ENCODE measurements at regions not wholly inside any gene's neighbourhood (a gene's known extent, or its start where the extent isn't known, plus 50 kb on each side); places are given as distances from the start of the nearest gene placed in this dataset.

DNA sequence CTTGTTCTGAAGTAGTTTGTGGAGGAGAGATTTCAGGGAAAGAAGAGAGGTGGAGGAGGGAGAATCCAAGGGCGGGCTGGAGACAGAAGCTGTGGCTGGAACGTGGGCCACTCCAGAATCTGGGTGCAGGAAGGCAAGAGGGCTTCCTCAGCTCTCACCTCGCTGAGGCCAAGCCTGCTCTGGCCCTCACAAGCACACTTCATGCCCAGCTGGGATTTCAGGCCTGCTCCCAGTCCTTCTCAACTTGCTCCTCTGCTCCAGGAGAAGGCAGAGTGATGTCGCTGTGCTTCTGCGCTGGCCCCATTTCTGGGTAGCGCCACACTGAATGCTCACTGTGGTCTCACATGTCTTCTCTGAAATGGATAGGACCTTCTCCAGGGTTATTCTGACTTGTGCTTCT, 328.8 kb downstream of the FGF9 start:
- no peak overlapping the region for H3K27ac Mint-ChIP-seq
- DNase-seq (no peak), ATAC-seq (no peak)
- H3K4me3 Mint-ChIP-seq = no peak overlapping the region
- H3K4me1 Mint-ChIP-seq = peaks cover 5% of the 10 kb centered on the region
- no peaks in the 10 kb centered on the region for H3K9me3 ChIP-seq (ENCODE audit: control insufficient read depth, low read length, poor library complexity, severe bottlenecking)
- peaks cover 2% of the 10 kb centered on the region for H3K36me3 Mint-ChIP-seq (ENCODE audit: low read depth)
- peaks cover 21% of the 10 kb centered on the region for H3K27me3 Mint-ChIP-seq

DNA sequence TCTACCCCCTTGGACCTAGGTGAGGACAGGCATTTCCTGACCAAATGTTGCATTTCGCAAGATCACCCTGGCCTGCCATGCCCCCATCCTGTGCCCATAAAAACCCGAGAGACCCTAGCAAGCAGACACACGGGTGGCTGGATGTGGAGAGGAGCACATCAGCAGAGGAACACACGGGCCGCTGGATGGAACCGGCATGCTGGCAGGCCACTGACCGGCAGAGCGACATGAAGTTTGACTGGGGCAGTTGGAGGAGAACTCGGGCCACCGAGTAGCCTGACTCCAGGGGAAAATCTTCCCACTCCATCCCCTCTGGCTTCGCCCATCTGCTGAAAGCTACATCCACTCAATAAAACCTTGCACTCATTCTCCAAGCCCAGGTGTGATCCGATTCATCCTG, 329.3 kb downstream of the FGF9 start:
- DNase-seq (no peak), ATAC-seq (no peak)
- H3K4me3 Mint-ChIP-seq = no peak overlapping the region
- no peak overlapping the region for H3K27ac Mint-ChIP-seq
- H3K27me3 Mint-ChIP-seq = peaks cover 21% of the 10 kb centered on the region
- peaks cover 5% of the 10 kb centered on the region for H3K4me1 Mint-ChIP-seq
- peaks cover 2% of the 10 kb centered on the region for H3K36me3 Mint-ChIP-seq (ENCODE audit: low read depth)
- H3K9me3 ChIP-seq (ENCODE audit: control insufficient read depth, low read length, poor library complexity, severe bottlenecking) = no peaks in the 10 kb centered on the region

GRCh38 chr13:22001336-22001735, 330.5 kb downstream of the FGF9 start:
- H3K9me3 ChIP-seq (ENCODE audit: control insufficient read depth, low read length, poor library complexity, severe bottlenecking) = no peaks in the 10 kb centered on the region
- Mint-ChIP-seq H3K4me1 (peaks cover 5% of the 10 kb centered on the region), H3K36me3 (ENCODE audit: low read depth) (peaks cover 2% of the 10 kb centered on the region), H3K27me3 (peaks cover 21% of the 10 kb centered on the region), H3K4me3 (no peak overlapping the region), H3K27ac (no peak overlapping the region)
- ATAC-seq = no peak
- no peak for DNase-seq

DNA sequence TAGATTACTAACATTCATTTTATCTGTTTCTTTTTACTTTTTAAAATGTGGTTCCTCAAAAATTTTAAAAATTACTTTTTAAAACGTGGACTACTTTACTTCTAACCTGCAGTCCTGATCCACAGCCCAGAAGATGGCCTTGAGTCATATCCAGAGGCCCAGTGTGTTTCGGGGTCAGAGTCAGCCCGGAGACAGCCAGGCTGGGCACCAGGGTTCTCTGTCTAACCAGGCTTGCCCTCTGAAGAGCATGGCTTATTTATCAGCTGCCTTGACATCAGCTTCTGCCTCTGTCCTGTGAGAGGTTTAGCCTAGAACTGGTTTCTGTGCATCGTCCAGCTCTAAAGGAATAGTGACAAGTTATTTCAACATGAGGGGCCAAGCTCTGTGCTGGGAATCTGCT, 332.0 kb downstream of the FGF9 start:
- ATAC-seq (no peak), DNase-seq (no peak)
- H3K9me3 ChIP-seq (ENCODE audit: control insufficient read depth, low read length, poor library complexity, severe bottlenecking) = no peaks in the 10 kb centered on the region
- H3K36me3 Mint-ChIP-seq (ENCODE audit: low read depth) = peaks cover 2% of the 10 kb centered on the region
- peaks cover 17% of the 10 kb centered on the region for H3K27me3 Mint-ChIP-seq
- H3K27ac Mint-ChIP-seq = no peak overlapping the region
- peaks cover 5% of the 10 kb centered on the region for H3K4me1 Mint-ChIP-seq
- no peak overlapping the region for H3K4me3 Mint-ChIP-seq

- DNase-seq (no peak), ATAC-seq (no peak)
- H3K9me3 ChIP-seq (ENCODE audit: control insufficient read depth, low read length, poor library complexity, severe bottlenecking) = peaks cover 3% of the 10 kb centered on the region
- Mint-ChIP-seq H3K27me3 (no peaks in the 10 kb centered on the region), H3K4me3 (no peak overlapping the region), H3K36me3 (ENCODE audit: low read depth) (no peaks in the 10 kb centered on the region), H3K27ac (no peak overlapping the region), H3K4me1 (no peaks in the 10 kb centered on the region)
Measured at GRCh38 chr13:22009500-22009899, 338.6 kb downstream of the FGF9 start.

- Mint-ChIP-seq H3K27me3 (no peaks in the 10 kb centered on the region), H3K36me3 (ENCODE audit: low read depth) (no peaks in the 10 kb centered on the region), H3K4me1 (no peaks in the 10 kb centered on the region), H3K4me3 (no peak overlapping the region), H3K27ac (no peak overlapping the region)
- no peak for ATAC-seq
- H3K9me3 ChIP-seq (ENCODE audit: control insufficient read depth, low read length, poor library complexity, severe bottlenecking) = peaks cover 3% of the 10 kb centered on the region
- DNase-seq = no peak
Measured at GRCh38 chr13:22009937-22010336, 339.1 kb downstream of the FGF9 start.

DNA sequence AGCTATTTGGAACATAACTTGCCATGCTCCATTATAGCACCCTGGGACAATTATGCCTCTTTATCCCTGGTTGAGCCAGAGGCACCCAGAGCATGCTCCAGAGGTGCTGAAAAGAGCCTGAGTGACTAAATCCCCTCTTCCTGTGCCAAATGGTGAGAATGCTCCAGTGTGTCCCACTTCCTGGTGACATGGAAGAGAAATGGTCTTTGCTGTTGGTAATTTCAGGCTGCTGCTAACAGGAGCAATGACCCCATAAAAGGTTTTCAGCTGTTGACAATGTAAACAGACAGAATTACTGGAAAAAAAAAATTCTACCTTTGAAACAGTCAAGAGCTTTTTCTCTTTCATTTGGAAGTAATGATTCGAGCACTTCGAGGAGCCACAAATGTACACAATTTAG, 341.8 kb downstream of the FGF9 start:
- Mint-ChIP-seq H3K27me3 (no peaks in the 10 kb centered on the region), H3K4me3 (no peak overlapping the region), H3K27ac (no peak overlapping the region), H3K4me1 (peaks cover 4% of the 10 kb centered on the region), H3K36me3 (ENCODE audit: low read depth) (no peaks in the 10 kb centered on the region)
- peaks cover 3% of the 10 kb centered on the region for H3K9me3 ChIP-seq (ENCODE audit: control insufficient read depth, low read length, poor library complexity, severe bottlenecking)
- no peak for ATAC-seq
- DNase-seq = no peak

GRCh38 chr13:22014469-22014868, 343.6 kb downstream of the FGF9 start:
- peaks cover 8% of the 10 kb centered on the region for H3K4me1 Mint-ChIP-seq
- H3K9me3 ChIP-seq (ENCODE audit: control insufficient read depth, low read length, poor library complexity, severe bottlenecking) = peaks cover 3% of the 10 kb centered on the region
- H3K27me3 Mint-ChIP-seq = no peaks in the 10 kb centered on the region
- ATAC-seq (no peak), DNase-seq (no peak)
- H3K4me3 Mint-ChIP-seq = no peak overlapping the region
- H3K27ac Mint-ChIP-seq = no peak overlapping the region
- H3K36me3 Mint-ChIP-seq (ENCODE audit: low read depth) = no peaks in the 10 kb centered on the region

DNA sequence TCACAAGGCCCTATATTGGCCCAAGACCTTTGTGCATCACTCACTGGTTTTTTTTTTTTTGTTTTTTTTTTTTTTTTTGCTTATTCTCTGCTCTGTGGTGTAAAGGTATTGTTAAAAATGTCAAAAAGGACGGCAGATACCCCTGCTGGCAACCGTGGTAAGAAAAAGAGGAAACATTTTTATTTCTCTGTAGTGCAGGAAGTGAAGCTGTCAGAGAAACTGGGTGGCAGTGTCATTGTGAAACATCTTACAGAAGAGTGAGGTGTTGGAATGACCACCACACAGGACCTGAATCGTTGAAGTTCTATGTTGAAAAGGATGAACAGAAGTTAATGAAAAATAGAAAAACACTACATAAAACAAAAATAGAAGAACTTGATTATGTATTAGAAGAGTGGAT, 346.4 kb downstream of the FGF9 start:
- H3K9me3 ChIP-seq (ENCODE audit: control insufficient read depth, low read length, poor library complexity, severe bottlenecking) = peaks cover 3% of the 10 kb centered on the region
- no peaks in the 10 kb centered on the region for H3K27me3 Mint-ChIP-seq
- H3K4me1 Mint-ChIP-seq = peaks cover 8% of the 10 kb centered on the region
- H3K27ac Mint-ChIP-seq = no peak overlapping the region
- H3K36me3 Mint-ChIP-seq (ENCODE audit: low read depth) = no peaks in the 10 kb centered on the region
- peak; percentile 23 for ATAC-seq
- DNase-seq = no peak
- H3K4me3 Mint-ChIP-seq = no peak overlapping the region

- Mint-ChIP-seq H3K36me3 (ENCODE audit: low read depth) (no peaks in the 10 kb centered on the region), H3K4me1 (peaks cover 8% of the 10 kb centered on the region)
- no peak for ATAC-seq
Measured at GRCh38 chr13:22018076-22018835, 347.4 kb downstream of the FGF9 start.

GRCh38 chr13:22018836-22019210, 347.9 kb downstream of the FGF9 start:
- Mint-ChIP-seq H3K4me1 (peaks cover 8% of the 10 kb centered on the region), H3K27me3 (no peaks in the 10 kb centered on the region), H3K36me3 (ENCODE audit: low read depth) (no peaks in the 10 kb centered on the region), H3K27ac (no peak overlapping the region), H3K4me3 (no peak overlapping the region)
- no peak for DNase-seq
- H3K9me3 ChIP-seq (ENCODE audit: control insufficient read depth, low read length, poor library complexity, severe bottlenecking) = peaks cover 3% of the 10 kb centered on the region
- no peak for ATAC-seq

More at GRCh38 chr13:22018076-22018835, 347.4 kb downstream of the FGF9 start:
- no peak overlapping the region for H3K4me3 Mint-ChIP-seq
- peaks cover 3% of the 10 kb centered on the region for H3K9me3 ChIP-seq (ENCODE audit: control insufficient read depth, low read length, poor library complexity, severe bottlenecking)
- no peaks in the 10 kb centered on the region for H3K27me3 Mint-ChIP-seq
- no peak for DNase-seq
- no peak overlapping the region for H3K27ac Mint-ChIP-seq

GRCh38 chr13:22024381-22024994, 353.6 kb downstream of the FGF9 start:
- DNase-seq (no peak), ATAC-seq (no peak)
- H3K4me3 Mint-ChIP-seq = no peak overlapping the region
- no peaks in the 10 kb centered on the region for H3K9me3 ChIP-seq (ENCODE audit: control insufficient read depth, low read length, poor library complexity, severe bottlenecking)
- H3K4me1 Mint-ChIP-seq = peaks cover 4% of the 10 kb centered on the region
- no peaks in the 10 kb centered on the region for H3K27me3 Mint-ChIP-seq
- H3K27ac Mint-ChIP-seq = no peak overlapping the region
- H3K36me3 Mint-ChIP-seq (ENCODE audit: low read depth) = no peaks in the 10 kb centered on the region

GRCh38 chr13:22027566-22027965, 356.7 kb downstream of the FGF9 start:
- no peak overlapping the region for H3K27ac Mint-ChIP-seq
- H3K4me3 Mint-ChIP-seq = no peak overlapping the region
- ATAC-seq (no peak), DNase-seq (no peak)
- H3K27me3 Mint-ChIP-seq = no peaks in the 10 kb centered on the region
- H3K36me3 Mint-ChIP-seq (ENCODE audit: low read depth) = no peaks in the 10 kb centered on the region
- no peaks in the 10 kb centered on the region for H3K9me3 ChIP-seq (ENCODE audit: control insufficient read depth, low read length, poor library complexity, severe bottlenecking)
- peaks cover 4% of the 10 kb centered on the region for H3K4me1 Mint-ChIP-seq

DNA sequence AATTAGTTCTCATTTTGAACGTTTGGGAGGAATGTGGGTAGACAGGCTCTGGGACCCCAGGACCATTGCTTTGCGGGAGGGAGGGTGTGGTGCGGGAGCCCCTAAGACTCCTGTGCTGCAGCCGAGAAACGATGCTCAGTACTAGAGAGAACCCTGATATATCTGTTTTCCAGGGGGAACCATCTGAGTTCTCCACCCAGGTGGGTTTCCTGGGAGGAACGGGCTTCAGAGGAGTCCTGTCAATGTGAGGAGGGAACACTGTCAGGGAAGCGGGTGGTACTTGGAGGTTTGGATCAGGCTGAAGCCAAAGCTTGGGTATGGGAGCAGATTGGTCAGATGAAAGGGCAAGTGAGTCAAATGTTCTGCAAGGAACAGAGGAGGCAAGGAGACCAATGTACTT, 358.0 kb downstream of the FGF9 start:
- H3K9me3 ChIP-seq (ENCODE audit: control insufficient read depth, low read length, poor library complexity, severe bottlenecking) = no peaks in the 10 kb centered on the region
- Mint-ChIP-seq H3K4me3 (no peak overlapping the region), H3K27ac (peak overlapping the region; percentile 0), H3K27me3 (no peaks in the 10 kb centered on the region), H3K36me3 (ENCODE audit: low read depth) (no peaks in the 10 kb centered on the region), H3K4me1 (peaks cover 4% of the 10 kb centered on the region)
- DNase-seq (no peak), ATAC-seq (no peak)
